ENCODE measurements at regions not wholly inside any gene's neighbourhood (a gene's known extent, or its start where the extent isn't known, plus 50 kb on each side); places are given as distances from the start of the nearest gene placed in this dataset.
"Not testable (repeated sequence)": the region's sequence is repeated elsewhere in the genome, so short reads cannot be mapped to it uniquely, and the experiment has no call there.

- no peak for DNase-seq
Measured at GRCh38 chr4:160247091-160247656, 1144.3 kb downstream of the RAPGEF2 start.

- DNase-seq, result no peak
Measured at GRCh38 chr4:160251522-160252170, 1148.8 kb downstream of the RAPGEF2 start.

- no peak for DNase-seq
Measured at GRCh38 chr4:160257318-160257717, 1154.4 kb downstream of the RAPGEF2 start.

- DNase-seq, result no peak
Measured at GRCh38 chr4:160265014-160265413, 1162.1 kb downstream of the RAPGEF2 start.

- DNase-seq, result no peak
Measured at GRCh38 chr4:160265836-160266235, 1163.0 kb downstream of the RAPGEF2 start.

GRCh38 chr4:160276785-160277325 is 1174.0 kb downstream of the RAPGEF2 start:
- DNase-seq, result peak; percentile 80

- no peak for DNase-seq
Measured at GRCh38 chr4:160283081-160283480, 1180.2 kb downstream of the RAPGEF2 start.

GRCh38 chr4:160284516-160284915 is 1181.6 kb downstream of the RAPGEF2 start:
- DNase-seq, result no peak

GRCh38 chr4:160286051-160286450 is 1183.2 kb downstream of the RAPGEF2 start:
- no peak for DNase-seq

GRCh38 chr4:160296476-160296875 is 1193.6 kb downstream of the RAPGEF2 start:
- no peak for DNase-seq

GRCh38 chr4:160299177-160299576 is 1196.3 kb downstream of the RAPGEF2 start:
- no peak for DNase-seq

- DNase-seq, result peak; percentile 17
Measured at GRCh38 chr4:160299608-160300007, 1196.7 kb downstream of the RAPGEF2 start.

- DNase-seq, result no peak
Measured at GRCh38 chr4:160316036-160316435, 1213.2 kb downstream of the RAPGEF2 start.

- no peak for DNase-seq
Measured at GRCh38 chr4:160318567-160319220, 1215.8 kb downstream of the RAPGEF2 start.

GRCh38 chr4:160319221-160319867 is 1216.5 kb downstream of the RAPGEF2 start:
- no peak for DNase-seq

- DNase-seq, result no peak
Measured at GRCh38 chr4:160319868-160320260, 1217.0 kb downstream of the RAPGEF2 start.

GRCh38 chr4:160326110-160326509 is 1223.2 kb downstream of the RAPGEF2 start:
- no peak for DNase-seq

- DNase-seq, result no peak
Measured at GRCh38 chr4:160347197-160347596, 1244.3 kb downstream of the RAPGEF2 start.

- no peak for DNase-seq
Measured at GRCh38 chr4:160350944-160351343, 1248.1 kb downstream of the RAPGEF2 start.

GRCh38 chr4:160352637-160353036 is 1249.8 kb downstream of the RAPGEF2 start:
- DNase-seq, result no peak

- DNase-seq, result no peak
Measured at GRCh38 chr4:160353548-160353947, 1250.7 kb downstream of the RAPGEF2 start.

GRCh38 chr4:160362478-160362877 is 1259.6 kb downstream of the RAPGEF2 start:
- DNase-seq, result no peak

GRCh38 chr4:160364217-160364616 is 1261.3 kb downstream of the RAPGEF2 start:
- no peak for DNase-seq

GRCh38 chr4:160364665-160365064 is 1261.8 kb downstream of the RAPGEF2 start:
- not testable (repeated sequence) for DNase-seq
